ENCODE measurements at regions not wholly inside any gene's neighbourhood (a gene's known extent, or its start where the extent isn't known, plus 50 kb on each side); places are given as distances from the start of the nearest gene placed in this dataset.

GRCh38 chr4:164428561-164428960 lies 325.4 kb upstream of the SMIM31 start:
- no peak for DNase-seq

GRCh38 chr4:164438321-164438720 lies 315.6 kb upstream of the SMIM31 start:
- no peak for DNase-seq

GRCh38 chr4:164439037-164439436 lies 314.9 kb upstream of the SMIM31 start:
- DNase-seq = no peak

GRCh38 chr4:164440199-164440598 lies 313.7 kb upstream of the SMIM31 start:
- DNase-seq = no peak

GRCh38 chr4:164441109-164441508 lies 312.8 kb upstream of the SMIM31 start:
- DNase-seq = no peak

GRCh38 chr4:164442180-164442579 lies 311.8 kb upstream of the SMIM31 start:
- DNase-seq = no peak

- DNase-seq = no peak
These were observed 307.4 kb upstream of the SMIM31 start for GRCh38 chr4:164446516-164446915.

GRCh38 chr4:164461901-164462300 lies 292.0 kb upstream of the SMIM31 start:
- no peak for DNase-seq

GRCh38 chr4:164462471-164462870 lies 291.5 kb upstream of the SMIM31 start:
- DNase-seq = no peak

GRCh38 chr4:164464313-164464712 lies 289.6 kb upstream of the SMIM31 start:
- no peak for DNase-seq

- no peak for DNase-seq
These were observed 286.4 kb upstream of the SMIM31 start for GRCh38 chr4:164467493-164467892.

GRCh38 chr4:164481306-164482091 lies 272.4 kb upstream of the SMIM31 start:
- no peak for DNase-seq

GRCh38 chr4:164482092-164482404 lies 271.9 kb upstream of the SMIM31 start:
- DNase-seq = no peak

GRCh38 chr4:164482758-164483157 lies 271.2 kb upstream of the SMIM31 start:
- no peak for DNase-seq

GRCh38 chr4:164483711-164484110 lies 270.2 kb upstream of the SMIM31 start:
- no peak for DNase-seq

- peak; percentile 41 for DNase-seq
These were observed 269.4 kb upstream of the SMIM31 start for GRCh38 chr4:164484551-164484950.

GRCh38 chr4:164485136-164485535 lies 268.8 kb upstream of the SMIM31 start:
- no peak for DNase-seq

- DNase-seq = no peak
These were observed 265.8 kb upstream of the SMIM31 start for GRCh38 chr4:164488114-164488513.

- DNase-seq = no peak
These were observed 252.9 kb upstream of the SMIM31 start for GRCh38 chr4:164501074-164501473.

- no peak for DNase-seq
These were observed 250.1 kb upstream of the SMIM31 start for GRCh38 chr4:164503874-164504273.

- no peak for DNase-seq
These were observed 245.8 kb upstream of the SMIM31 start for GRCh38 chr4:164508097-164508496.

GRCh38 chr4:164508771-164509170 lies 245.2 kb upstream of the SMIM31 start:
- DNase-seq = no peak

- DNase-seq = no peak
These were observed 244.0 kb upstream of the SMIM31 start for GRCh38 chr4:164509951-164510350.

- no peak for DNase-seq
These were observed 241.8 kb upstream of the SMIM31 start for GRCh38 chr4:164512124-164512523.

- DNase-seq = no peak
These were observed 239.2 kb upstream of the SMIM31 start for GRCh38 chr4:164514765-164515164.
